AG09309 (cell line): ENCODE measurements at regions not wholly inside any gene's neighbourhood (a gene's known extent, or its start where the extent isn't known, plus 50 kb on each side); places are given as distances from the start of the nearest gene placed in this dataset.

Source experiments
- DNase-seq: peaks from one replicate; pipeline ENCODE4 v3.0.0-alpha.2; 2010; ENCODE audit warnings: low read depth
- H3K4me3 ChIP-seq: 2 replicates; pipeline ENCODE4 v1.5.1; 2011; ENCODE audit warnings: mild to moderate bottlenecking, low read depth, low read length, moderate library complexity; ENCODE audit not compliant: control insufficient read depth
- TF ChIP-seq, protein P1 (sequence below): IDR thresholded peaks from 2 replicates; pipeline ENCODE4 v1.5.1; 2011; ENCODE audit warnings: mild to moderate bottlenecking, low read depth, low read length, inconsistent platforms; ENCODE audit not compliant: insufficient read depth, control insufficient read depth; ENCODE audit errors: missing control alignments

GRCh38 chr7:16034353-16034752 is 347.9 kb upstream of the MEOX2 start:
- TF ChIP-seq, protein P1, sequence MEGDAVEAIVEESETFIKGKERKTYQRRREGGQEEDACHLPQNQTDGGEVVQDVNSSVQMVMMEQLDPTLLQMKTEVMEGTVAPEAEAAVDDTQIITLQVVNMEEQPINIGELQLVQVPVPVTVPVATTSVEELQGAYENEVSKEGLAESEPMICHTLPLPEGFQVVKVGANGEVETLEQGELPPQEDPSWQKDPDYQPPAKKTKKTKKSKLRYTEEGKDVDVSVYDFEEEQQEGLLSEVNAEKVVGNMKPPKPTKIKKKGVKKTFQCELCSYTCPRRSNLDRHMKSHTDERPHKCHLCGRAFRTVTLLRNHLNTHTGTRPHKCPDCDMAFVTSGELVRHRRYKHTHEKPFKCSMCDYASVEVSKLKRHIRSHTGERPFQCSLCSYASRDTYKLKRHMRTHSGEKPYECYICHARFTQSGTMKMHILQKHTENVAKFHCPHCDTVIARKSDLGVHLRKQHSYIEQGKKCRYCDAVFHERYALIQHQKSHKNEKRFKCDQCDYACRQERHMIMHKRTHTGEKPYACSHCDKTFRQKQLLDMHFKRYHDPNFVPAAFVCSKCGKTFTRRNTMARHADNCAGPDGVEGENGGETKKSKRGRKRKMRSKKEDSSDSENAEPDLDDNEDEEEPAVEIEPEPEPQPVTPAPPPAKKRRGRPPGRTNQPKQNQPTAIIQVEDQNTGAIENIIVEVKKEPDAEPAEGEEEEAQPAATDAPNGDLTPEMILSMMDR, result no peak
- no peak for DNase-seq

GRCh38 chr7:16033233-16033632 is 346.8 kb upstream of the MEOX2 start:
- DNase-seq, result no peak
- TF ChIP-seq, protein P1, result no peak
- H3K4me3 ChIP-seq, result no peak overlapping the region

More at GRCh38 chr7:16034353-16034752, 347.9 kb upstream of the MEOX2 start:
- H3K4me3 ChIP-seq, result no peak overlapping the region

- DNase-seq, result no peak
- no peak overlapping the region for H3K4me3 ChIP-seq
- TF ChIP-seq, protein P1, result no peak
Measured at GRCh38 chr7:16028636-16029035, 342.2 kb upstream of the MEOX2 start.

DNA sequence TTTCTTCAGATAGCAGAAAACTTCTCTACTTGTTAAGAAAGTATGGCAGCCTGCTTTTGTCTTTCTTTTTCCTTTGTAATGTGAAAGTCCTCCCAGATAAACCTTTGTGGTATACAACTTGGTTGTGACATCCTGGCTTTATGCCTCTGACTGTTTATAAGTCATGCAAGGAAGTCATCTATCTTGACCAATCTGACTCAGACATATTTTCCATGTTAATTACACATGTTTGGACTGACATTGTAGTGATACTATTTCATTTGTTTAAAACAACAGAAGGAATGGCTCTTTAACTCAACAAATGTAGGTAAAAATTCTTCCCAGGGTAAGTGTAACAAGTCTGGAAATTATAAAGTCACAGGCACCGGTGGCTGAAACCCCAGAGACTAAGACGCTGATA is 341.6 kb upstream of the MEOX2 start:
- H3K4me3 ChIP-seq, result no peak overlapping the region
- TF ChIP-seq, protein P1, result no peak
- DNase-seq, result peak; percentile 81

DNA sequence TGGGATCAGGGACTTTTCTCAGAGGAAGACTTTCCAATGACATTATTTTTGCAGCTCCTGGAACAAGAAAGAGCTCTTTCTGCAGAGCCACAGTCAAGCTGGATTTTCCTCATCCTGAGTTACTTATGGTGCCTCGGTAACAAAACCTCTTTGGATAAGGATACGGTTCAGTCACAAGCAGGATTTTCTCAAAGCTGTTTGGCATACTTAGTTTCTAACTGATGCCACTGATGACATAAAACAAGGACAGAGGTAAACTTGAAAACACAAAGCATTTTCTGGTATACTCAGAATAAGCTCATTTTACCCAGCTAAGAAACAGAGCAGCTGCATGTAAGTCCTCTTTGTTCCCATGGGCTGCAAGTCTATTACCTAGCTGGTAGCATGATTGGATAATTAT is 340.9 kb upstream of the MEOX2 start:
- no peak for DNase-seq
- no peak overlapping the region for H3K4me3 ChIP-seq
- TF ChIP-seq, protein P1, result no peak

DNA sequence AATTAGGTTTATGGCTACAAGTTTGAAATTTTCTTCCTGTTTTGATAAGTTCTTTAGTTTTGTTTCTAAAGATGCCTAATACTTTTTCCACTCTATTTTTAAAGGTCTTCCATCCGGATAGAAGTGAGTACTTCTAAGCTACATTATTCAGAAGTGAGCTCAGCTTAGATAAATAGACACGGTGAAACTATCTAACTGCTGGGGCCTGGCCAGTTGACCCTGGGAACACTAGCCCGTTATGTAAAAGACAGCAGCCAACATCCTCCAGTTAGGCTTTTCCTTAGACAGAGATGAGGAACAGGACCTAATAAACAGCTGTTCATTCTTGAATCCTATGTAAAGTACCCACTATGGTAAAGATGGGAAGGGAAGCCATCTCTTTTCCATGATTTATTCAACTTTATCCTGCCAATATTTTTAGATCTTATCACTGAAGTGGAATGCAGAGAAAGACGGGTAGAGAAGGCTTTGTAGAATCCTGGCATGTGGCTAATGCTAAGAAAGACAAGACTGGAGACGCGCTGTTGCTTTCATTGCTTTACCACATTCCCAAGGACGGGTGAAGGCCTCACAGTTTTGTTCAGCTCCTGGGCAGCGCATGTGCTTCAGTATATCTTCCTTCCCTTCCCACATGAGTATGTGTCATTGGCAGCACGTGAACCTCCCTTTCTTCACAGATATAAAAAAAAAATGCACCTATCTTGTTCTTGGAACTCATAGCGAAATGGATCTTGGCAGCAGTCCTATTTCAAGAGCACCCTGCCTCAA is 340.0 kb upstream of the MEOX2 start:
- TF ChIP-seq, protein P1, result no peak
- no peak for DNase-seq
- H3K4me3 ChIP-seq, result no peak overlapping the region
